ENCODE measurements at regions not wholly inside any gene's neighbourhood (a gene's known extent, or its start where the extent isn't known, plus 50 kb on each side); places are given as distances from the start of the nearest gene placed in this dataset.

- no peak for DNase-seq (ENCODE audit: low read depth)
Observed at GRCh38 chr19:27705896-27706295, 1507.1 kb downstream of the UQCRFS1 start.

- DNase-seq (ENCODE audit: low read depth), result no peak
Observed at GRCh38 chr19:27694361-27695055, 1518.4 kb downstream of the UQCRFS1 start.

GRCh38 chr19:27691991-27692390 is 1521.0 kb downstream of the UQCRFS1 start:
- DNase-seq (ENCODE audit: low read depth), result no peak

GRCh38 chr19:27689734-27690241 is 1523.2 kb downstream of the UQCRFS1 start:
- no peak for DNase-seq (ENCODE audit: low read depth)

- DNase-seq (ENCODE audit: low read depth), result no peak
Observed at GRCh38 chr19:27684293-27684692, 1528.7 kb downstream of the UQCRFS1 start.

GRCh38 chr19:27681972-27682371 is 1531.0 kb downstream of the UQCRFS1 start:
- DNase-seq (ENCODE audit: low read depth), result no peak

GRCh38 chr19:27679905-27680304 is 1533.0 kb downstream of the UQCRFS1 start:
- no peak for DNase-seq (ENCODE audit: low read depth)

- DNase-seq (ENCODE audit: low read depth), result no peak
Observed at GRCh38 chr19:27679399-27679798, 1533.6 kb downstream of the UQCRFS1 start.

GRCh38 chr19:27676877-27677276 is 1536.1 kb downstream of the UQCRFS1 start:
- no peak for DNase-seq (ENCODE audit: low read depth)

GRCh38 chr19:27676334-27676733 is 1536.6 kb downstream of the UQCRFS1 start:
- no peak for DNase-seq (ENCODE audit: low read depth)

- DNase-seq (ENCODE audit: low read depth), result no peak
Observed at GRCh38 chr19:27675771-27676170, 1537.2 kb downstream of the UQCRFS1 start.

GRCh38 chr19:27674701-27675100 is 1538.2 kb downstream of the UQCRFS1 start:
- DNase-seq (ENCODE audit: low read depth), result no peak

GRCh38 chr19:27673986-27674385 is 1539.0 kb downstream of the UQCRFS1 start:
- no peak for DNase-seq (ENCODE audit: low read depth)

GRCh38 chr19:27672309-27673047 is 1540.5 kb downstream of the UQCRFS1 start:
- no peak for DNase-seq (ENCODE audit: low read depth)

- no peak for DNase-seq (ENCODE audit: low read depth)
Observed at GRCh38 chr19:27671876-27672275, 1541.1 kb downstream of the UQCRFS1 start.

GRCh38 chr19:27660428-27660827 is 1552.5 kb downstream of the UQCRFS1 start:
- no peak for DNase-seq (ENCODE audit: low read depth)

- DNase-seq (ENCODE audit: low read depth), result no peak
Observed at GRCh38 chr19:27657271-27658051, 1555.5 kb downstream of the UQCRFS1 start.

- DNase-seq (ENCODE audit: low read depth), result no peak
Observed at GRCh38 chr19:27654266-27654990, 1558.5 kb downstream of the UQCRFS1 start.

- no peak for DNase-seq (ENCODE audit: low read depth)
Observed at GRCh38 chr19:27652796-27653195, 1560.2 kb downstream of the UQCRFS1 start.

GRCh38 chr19:27652281-27652680 is 1560.7 kb downstream of the UQCRFS1 start:
- no peak for DNase-seq (ENCODE audit: low read depth)

- no peak for DNase-seq (ENCODE audit: low read depth)
Observed at GRCh38 chr19:27647423-27647822, 1565.5 kb downstream of the UQCRFS1 start.

- no peak for DNase-seq (ENCODE audit: low read depth)
Observed at GRCh38 chr19:27635401-27635800, 1577.5 kb downstream of the UQCRFS1 start.

All from CMK (cell line).